ENCODE measurements at regions not wholly inside any gene's neighbourhood (a gene's known extent, or its start where the extent isn't known, plus 50 kb on each side); places are given as distances from the start of the nearest gene placed in this dataset.

GRCh38 chr13:76668141-76668540, 218.1 kb downstream of the KCTD12 start:
- TF ChIP-seq, protein P1, sequence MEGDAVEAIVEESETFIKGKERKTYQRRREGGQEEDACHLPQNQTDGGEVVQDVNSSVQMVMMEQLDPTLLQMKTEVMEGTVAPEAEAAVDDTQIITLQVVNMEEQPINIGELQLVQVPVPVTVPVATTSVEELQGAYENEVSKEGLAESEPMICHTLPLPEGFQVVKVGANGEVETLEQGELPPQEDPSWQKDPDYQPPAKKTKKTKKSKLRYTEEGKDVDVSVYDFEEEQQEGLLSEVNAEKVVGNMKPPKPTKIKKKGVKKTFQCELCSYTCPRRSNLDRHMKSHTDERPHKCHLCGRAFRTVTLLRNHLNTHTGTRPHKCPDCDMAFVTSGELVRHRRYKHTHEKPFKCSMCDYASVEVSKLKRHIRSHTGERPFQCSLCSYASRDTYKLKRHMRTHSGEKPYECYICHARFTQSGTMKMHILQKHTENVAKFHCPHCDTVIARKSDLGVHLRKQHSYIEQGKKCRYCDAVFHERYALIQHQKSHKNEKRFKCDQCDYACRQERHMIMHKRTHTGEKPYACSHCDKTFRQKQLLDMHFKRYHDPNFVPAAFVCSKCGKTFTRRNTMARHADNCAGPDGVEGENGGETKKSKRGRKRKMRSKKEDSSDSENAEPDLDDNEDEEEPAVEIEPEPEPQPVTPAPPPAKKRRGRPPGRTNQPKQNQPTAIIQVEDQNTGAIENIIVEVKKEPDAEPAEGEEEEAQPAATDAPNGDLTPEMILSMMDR (IDR thresholded peaks at IDR 0.05; ENCODE audit: insufficient read depth, low read depth, low read length) = no peak
- no peak for TF ChIP-seq EZH2 (IDR thresholded peaks at IDR 0.05; ENCODE audit: insufficient read depth, low read length)
